Fibroblast of villous mesenchyme (primary cell): ENCODE measurements at regions not wholly inside any gene's neighbourhood (a gene's known extent, or its start where the extent isn't known, plus 50 kb on each side); places are given as distances from the start of the nearest gene placed in this dataset.

Source experiments
- DNase-seq: peaks from one replicate; pipeline ENCODE4 v3.0.0-alpha.2; 2010; ENCODE audit warnings: low read depth
- H3K4me3 ChIP-seq: 2 replicates; pipeline ENCODE4 v1.5.1; 2011; ENCODE audit warnings: low read depth, mild to moderate bottlenecking, low read length
- TF ChIP-seq, protein P1 (sequence below): IDR thresholded peaks from 2 replicates; pipeline ENCODE4 v1.5.1; 2012; ENCODE audit warnings: low read depth, mild to moderate bottlenecking, low read length; ENCODE audit not compliant: insufficient read depth

DNA sequence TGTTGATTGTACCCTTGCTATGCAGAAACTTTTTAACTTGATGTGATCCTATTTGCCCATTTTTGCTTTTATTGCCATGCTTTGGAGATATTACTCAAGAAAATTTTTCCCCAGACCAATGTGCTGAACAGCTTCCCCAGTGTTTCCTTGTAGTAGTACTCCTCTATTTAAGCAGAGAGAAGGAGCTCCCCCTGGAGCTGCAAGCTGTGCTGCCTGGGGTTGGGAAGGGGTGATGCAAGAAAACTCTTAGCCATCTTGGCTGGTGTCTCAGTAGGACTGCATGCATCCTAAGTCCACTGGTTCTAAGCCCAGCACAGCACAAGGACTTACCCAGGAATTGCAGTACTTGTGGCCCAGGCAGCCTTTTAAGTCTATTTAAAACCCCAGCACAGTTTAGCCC lies 121.6 kb downstream of the NTMT2 start:
- no peak overlapping the region for H3K4me3 ChIP-seq
- peak; percentile 35 for DNase-seq
- TF ChIP-seq, protein P1, sequence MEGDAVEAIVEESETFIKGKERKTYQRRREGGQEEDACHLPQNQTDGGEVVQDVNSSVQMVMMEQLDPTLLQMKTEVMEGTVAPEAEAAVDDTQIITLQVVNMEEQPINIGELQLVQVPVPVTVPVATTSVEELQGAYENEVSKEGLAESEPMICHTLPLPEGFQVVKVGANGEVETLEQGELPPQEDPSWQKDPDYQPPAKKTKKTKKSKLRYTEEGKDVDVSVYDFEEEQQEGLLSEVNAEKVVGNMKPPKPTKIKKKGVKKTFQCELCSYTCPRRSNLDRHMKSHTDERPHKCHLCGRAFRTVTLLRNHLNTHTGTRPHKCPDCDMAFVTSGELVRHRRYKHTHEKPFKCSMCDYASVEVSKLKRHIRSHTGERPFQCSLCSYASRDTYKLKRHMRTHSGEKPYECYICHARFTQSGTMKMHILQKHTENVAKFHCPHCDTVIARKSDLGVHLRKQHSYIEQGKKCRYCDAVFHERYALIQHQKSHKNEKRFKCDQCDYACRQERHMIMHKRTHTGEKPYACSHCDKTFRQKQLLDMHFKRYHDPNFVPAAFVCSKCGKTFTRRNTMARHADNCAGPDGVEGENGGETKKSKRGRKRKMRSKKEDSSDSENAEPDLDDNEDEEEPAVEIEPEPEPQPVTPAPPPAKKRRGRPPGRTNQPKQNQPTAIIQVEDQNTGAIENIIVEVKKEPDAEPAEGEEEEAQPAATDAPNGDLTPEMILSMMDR, result peak; percentile 30

DNA sequence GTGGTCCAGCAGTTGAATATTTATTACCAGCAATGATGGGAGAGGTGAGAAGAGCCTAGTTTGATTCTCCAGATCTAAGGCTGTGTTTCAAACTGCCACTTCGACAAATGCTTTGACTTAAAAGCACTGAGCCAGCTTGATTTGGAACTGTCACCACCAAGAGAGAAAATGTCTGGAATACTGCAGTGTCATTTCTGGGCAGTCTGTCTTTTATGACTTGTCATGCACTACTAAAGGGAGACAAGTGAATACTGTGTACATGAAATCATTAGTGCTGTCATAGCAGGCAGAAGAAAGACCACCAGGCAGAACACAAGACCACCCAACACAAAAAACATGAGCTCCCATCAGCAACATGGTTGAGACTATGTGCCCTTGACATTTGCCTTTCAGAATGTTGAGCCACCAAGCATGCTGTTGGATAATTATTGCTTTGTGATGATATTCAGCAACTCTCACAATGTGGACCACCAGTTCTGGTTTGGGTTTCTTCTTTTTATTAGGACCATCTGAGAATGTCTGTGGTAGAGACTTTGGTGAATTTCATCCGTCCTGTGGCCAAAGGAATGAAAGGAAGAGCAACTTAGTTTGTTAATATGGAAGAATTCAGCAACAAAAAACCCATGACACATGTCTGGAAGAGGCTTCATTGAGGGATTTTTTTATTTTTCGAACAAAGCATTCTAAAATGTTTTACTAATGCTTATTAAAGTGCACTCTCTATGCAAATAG lies 125.8 kb downstream of the NTMT2 start:
- no peak overlapping the region for H3K4me3 ChIP-seq
- TF ChIP-seq, protein P1, result no peak
- DNase-seq, result no peak

DNA sequence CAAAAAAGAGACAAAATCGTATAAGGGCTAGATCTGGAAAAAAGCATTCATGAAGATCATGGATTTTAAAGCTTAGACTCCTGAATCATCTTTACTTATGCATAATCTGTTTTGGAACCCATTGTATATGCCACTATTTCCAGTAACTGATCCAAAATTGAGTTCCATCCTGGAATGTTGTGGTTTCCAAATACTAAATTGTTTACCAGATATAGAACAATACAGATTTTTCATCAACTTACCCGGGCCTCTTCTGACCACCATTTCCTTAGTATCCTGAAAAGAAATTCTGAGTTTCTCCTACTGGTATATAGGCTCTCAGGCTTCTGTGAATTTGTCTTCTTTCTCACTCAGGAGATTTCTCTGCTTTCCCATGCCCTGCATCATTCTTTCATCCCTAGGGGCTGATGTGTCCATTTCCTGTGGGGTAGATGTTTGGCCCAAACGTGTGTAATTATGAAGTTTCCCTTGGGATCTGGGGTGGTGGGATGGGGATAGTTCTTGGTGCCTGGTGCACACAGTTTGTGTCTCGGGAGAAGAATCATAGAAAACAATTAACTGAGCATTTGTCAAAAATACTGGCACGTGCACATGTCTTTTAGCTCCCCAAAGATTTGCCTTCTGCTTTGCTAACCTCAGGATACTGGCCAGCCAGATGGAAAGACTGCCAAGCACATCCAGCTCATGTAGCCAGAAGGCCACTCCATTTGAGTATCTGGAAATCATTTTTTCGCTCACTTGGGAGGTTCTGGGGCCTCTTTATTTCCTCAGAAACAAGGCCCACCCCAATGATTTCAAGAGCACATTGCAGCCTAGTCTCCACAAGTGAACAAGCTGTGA lies 127.8 kb downstream of the NTMT2 start:
- TF ChIP-seq, protein P1, result no peak
- no peak for DNase-seq
- H3K4me3 ChIP-seq, result no peak overlapping the region

DNA sequence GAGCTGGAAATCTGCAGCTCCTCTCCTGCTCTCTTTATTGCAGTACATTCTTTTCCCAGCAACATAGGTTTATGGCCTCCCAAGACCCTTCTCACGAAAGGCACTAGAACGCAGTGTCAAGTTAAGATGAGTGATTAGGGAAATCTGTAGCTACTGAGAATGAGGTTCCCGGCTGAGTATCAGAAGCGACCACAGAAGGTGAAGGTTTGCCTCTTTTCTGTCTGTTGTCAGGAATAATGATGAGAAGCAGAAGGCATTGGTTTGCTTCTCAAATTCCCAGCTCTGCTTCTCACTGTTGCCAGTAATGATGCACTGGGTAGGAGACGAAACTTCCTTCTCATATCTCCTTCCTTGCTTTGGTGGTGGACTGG lies 128.4 kb downstream of the NTMT2 start:
- H3K4me3 ChIP-seq, result no peak overlapping the region
- peak; percentile 20 for DNase-seq
- TF ChIP-seq, protein P1, result no peak

DNA sequence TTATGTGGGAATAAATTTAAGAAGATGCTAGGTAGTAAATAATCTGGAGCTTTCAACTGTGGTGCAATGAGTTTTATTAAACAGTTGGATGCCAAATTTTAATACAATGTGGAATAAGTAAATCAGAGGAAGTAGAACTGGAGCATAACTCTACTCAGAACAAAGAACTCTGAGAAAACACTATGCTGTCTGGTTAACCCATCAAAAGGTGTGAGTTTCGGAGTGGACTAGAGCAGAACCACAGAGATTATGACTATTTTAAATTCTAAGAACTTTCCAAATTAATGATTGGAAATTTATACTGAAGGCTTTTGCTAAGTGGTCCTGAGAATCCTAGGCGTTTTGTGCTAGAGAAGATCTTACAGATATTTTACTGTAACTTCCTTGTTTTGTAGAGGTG lies 132.2 kb downstream of the NTMT2 start:
- H3K4me3 ChIP-seq, result no peak overlapping the region
- TF ChIP-seq, protein P1, result no peak
- no peak for DNase-seq

DNA sequence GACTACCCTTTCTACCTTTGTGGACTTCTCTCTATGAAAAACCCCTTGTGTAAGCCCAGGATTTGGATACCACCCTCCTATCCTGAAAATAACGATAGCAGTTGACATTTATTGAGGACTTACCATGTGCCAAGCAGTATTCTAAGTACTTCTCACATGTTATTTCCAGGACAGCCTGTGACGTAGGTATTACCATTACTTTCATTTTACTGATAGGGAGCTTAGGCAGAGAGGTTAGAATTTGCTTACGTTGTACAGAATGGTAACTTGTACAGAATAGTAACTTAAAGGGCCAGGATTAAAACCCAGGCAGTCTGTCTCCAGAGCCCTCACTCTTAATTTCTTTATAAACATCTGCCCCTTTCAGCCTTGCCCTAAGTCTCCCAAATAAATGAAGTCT lies 138.3 kb downstream of the NTMT2 start:
- TF ChIP-seq, protein P1, result no peak
- peak; percentile 30 for DNase-seq

More for the DNA sequence above, 138.3 kb downstream of the NTMT2 start:
- H3K4me3 ChIP-seq, result no peak overlapping the region
